Right renal cortex interstitium (tissue), 3 donors: ENCODE measurements at regions not wholly inside any gene's neighbourhood (a gene's known extent, or its start where the extent isn't known, plus 50 kb on each side); places are given as distances from the start of the nearest gene placed in this dataset.
"Not testable (repeated sequence)": the region's sequence is repeated elsewhere in the genome, so short reads cannot be mapped to it uniquely, and the experiment has no call there.

Experiments used
- DNase-seq, 3 donors: peaks; one replicate each; pipeline ENCODE4 v3.0.0-alpha.2; 2013; ENCODE audit warnings: low read depth in 3 of 3, low spot score in 2 of 3

- DNase-seq, result not testable (repeated sequence)
Measured at GRCh38 chr17:20840987-20841865, 201.6 kb downstream of the USP22 start.

- not testable (repeated sequence) for DNase-seq
Measured at GRCh38 chr17:20842012-20842411, 200.8 kb downstream of the USP22 start.

- not testable (repeated sequence) for DNase-seq
Measured at GRCh38 chr17:20843261-20843660, 199.6 kb downstream of the USP22 start.

GRCh38 chr17:20843799-20844553 is 198.8 kb downstream of the USP22 start:
- not testable (repeated sequence) for DNase-seq

GRCh38 chr17:20848869-20849443 is 193.9 kb downstream of the USP22 start:
- not testable (repeated sequence) for DNase-seq

GRCh38 chr17:20851591-20852238 is 191.1 kb downstream of the USP22 start:
- not testable (repeated sequence) for DNase-seq

GRCh38 chr17:20852239-20852989 is 190.4 kb downstream of the USP22 start:
- DNase-seq, result no peak

- DNase-seq, result no peak
Measured at GRCh38 chr17:20852990-20853370, 189.8 kb downstream of the USP22 start.

GRCh38 chr17:20855910-20856470 is 186.8 kb downstream of the USP22 start:
- DNase-seq, result not testable (repeated sequence)

- DNase-seq, result not testable (repeated sequence)
Measured at GRCh38 chr17:20866444-20867209, 176.2 kb downstream of the USP22 start.

GRCh38 chr17:20867436-20867937 is 175.3 kb downstream of the USP22 start:
- not testable (repeated sequence) for DNase-seq

GRCh38 chr17:20867938-20868661 is 174.7 kb downstream of the USP22 start:
- DNase-seq, result not testable (repeated sequence)

- not testable (repeated sequence) for DNase-seq
Measured at GRCh38 chr17:20868662-20869007, 174.2 kb downstream of the USP22 start.

- not testable (repeated sequence) for DNase-seq
Measured at GRCh38 chr17:20873173-20873572, 169.6 kb downstream of the USP22 start.

GRCh38 chr17:20873688-20874328 is 169.0 kb downstream of the USP22 start:
- not testable (repeated sequence) for DNase-seq

GRCh38 chr17:20877384-20877783 is 165.4 kb downstream of the USP22 start:
- not testable (repeated sequence) for DNase-seq

- DNase-seq, result no peak
Measured at GRCh38 chr17:20890338-20890737, 152.5 kb downstream of the USP22 start.

GRCh38 chr17:20895426-20895825 is 147.4 kb downstream of the USP22 start:
- not testable (repeated sequence) for DNase-seq
